ENCODE measurements at regions not wholly inside any gene's neighbourhood (a gene's known extent, or its start where the extent isn't known, plus 50 kb on each side); places are given as distances from the start of the nearest gene placed in this dataset.

DNA sequence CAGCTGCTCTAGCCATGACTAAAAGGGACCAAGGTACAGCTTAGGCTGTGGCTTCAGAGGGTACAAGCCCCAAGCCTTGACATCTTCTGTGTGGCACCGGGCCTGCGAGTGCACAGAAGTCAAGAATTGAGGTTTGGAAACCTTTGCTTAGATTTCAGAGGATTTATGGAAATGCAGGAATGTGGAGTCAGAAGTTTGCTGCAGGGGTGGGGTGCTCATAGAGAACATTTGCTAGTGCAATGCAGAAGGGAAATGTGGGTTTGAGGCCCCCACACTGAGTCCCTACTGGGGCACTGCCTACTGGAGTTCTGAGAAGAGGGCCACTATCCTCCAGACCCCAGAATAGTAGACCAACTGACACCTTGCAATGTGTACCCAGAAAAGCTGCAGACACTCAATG, 624.9 kb upstream of the FTMT start (continued):
- TF ChIP-seq PBX2 (CRISPR knock-in tag; IDR thresholded peaks at IDR 0.05; ENCODE audit: low read depth) (no peak), PBX2 (tag; conservative IDR thresholded peaks at IDR 0.05; ENCODE audit: low read depth) (no peak), CREB3 (tag; conservative IDR thresholded peaks at IDR 0.05; ENCODE audit: low read depth) (no peak), ARHGAP35 (IDR thresholded peaks at IDR 0.05; ENCODE audit: partially characterized antibody) (no peak), HOXB6 (CRISPR knock-in tag; IDR thresholded peaks at IDR 0.05; ENCODE audit: borderline replicate concordance) (no peak), THRAP3 (IDR thresholded peaks at IDR 0.05; ENCODE audit: borderline replicate concordance) (no peak), ZNF75A (CRISPR knock-in tag; IDR thresholded peaks at IDR 0.05) (no peak), CHD7 (IDR thresholded peaks at IDR 0.05; ENCODE audit: low read depth, low read length) (no peak), HNRNPUL1 (IDR thresholded peaks at IDR 0.05; ENCODE audit: low read length) (no peak)
- TF ChIP-seq, protein P1, sequence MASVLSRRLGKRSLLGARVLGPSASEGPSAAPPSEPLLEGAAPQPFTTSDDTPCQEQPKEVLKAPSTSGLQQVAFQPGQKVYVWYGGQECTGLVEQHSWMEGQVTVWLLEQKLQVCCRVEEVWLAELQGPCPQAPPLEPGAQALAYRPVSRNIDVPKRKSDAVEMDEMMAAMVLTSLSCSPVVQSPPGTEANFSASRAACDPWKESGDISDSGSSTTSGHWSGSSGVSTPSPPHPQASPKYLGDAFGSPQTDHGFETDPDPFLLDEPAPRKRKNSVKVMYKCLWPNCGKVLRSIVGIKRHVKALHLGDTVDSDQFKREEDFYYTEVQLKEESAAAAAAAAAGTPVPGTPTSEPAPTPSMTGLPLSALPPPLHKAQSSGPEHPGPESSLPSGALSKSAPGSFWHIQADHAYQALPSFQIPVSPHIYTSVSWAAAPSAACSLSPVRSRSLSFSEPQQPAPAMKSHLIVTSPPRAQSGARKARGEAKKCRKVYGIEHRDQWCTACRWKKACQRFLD (CRISPR knock-in tag; IDR thresholded peaks at IDR 0.05), result no peak

Measured in K562 (cell line).